Renal cortical epithelial cell (primary cell): ENCODE measurements at regions not wholly inside any gene's neighbourhood (a gene's known extent, or its start where the extent isn't known, plus 50 kb on each side); places are given as distances from the start of the nearest gene placed in this dataset.

Source experiments
- DNase-seq: peaks from one replicate; pipeline ENCODE4 v3.0.0-alpha.2; 2011; ENCODE audit warnings: low read depth

DNA sequence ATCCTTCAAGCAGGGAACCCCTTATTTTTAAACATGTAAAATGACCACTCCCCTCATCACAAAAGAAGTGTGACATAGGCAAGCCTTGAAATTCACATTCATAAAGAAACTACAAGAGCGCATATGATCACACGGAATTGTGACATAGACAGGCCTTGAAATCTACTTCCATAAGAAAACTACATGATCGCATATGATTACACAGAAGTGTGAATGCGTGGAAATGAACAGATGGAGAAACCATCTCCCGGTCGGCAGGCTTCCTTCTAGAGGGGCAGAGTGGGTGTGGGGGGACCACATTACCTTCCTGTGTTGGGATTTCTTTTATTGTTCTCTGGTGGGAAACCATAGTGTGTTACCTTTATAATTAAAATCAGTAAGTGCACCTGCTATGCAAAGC, 285.1 kb upstream of the ADARB2 start:
- DNase-seq = no peak

DNA sequence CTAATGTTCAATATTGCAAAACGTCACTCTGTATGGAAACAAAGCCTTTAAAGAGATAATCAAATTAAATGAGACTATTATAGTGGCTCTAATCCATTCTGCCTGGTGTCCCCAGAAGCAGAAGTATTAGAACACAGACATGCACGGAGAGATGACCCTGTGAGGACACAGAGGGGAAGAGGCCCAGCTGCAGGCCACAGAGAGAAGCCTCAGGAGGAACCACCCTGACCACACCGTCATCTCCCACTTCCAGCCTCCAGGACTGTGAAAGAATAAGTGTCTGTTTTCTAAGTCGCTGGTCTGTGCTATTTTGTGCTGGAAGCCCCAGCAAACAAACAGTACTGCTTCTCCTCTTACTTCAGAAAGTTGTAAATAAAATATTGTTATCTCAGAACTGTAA, 283.5 kb upstream of the ADARB2 start:
- no peak for DNase-seq

DNA sequence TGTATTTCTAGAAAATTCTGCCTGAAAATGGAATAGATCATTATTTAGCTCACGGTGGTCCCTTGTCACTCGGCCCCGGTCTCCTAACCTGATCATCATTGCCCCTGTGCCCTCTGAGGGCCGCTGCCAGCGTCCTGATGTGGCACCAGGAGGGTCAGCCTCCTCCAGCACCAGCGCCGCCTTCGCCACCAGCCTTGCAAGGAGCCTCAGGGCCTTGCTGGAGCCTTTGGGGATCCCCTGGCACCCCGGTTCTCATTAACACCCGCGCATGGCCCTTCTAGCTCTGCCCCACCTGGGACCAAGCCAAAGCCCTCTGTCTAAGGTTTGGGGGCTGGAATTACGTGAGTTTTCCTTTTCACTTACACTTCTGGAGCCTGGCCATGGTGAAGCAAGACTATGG, 282.5 kb upstream of the ADARB2 start:
- DNase-seq = no peak

DNA sequence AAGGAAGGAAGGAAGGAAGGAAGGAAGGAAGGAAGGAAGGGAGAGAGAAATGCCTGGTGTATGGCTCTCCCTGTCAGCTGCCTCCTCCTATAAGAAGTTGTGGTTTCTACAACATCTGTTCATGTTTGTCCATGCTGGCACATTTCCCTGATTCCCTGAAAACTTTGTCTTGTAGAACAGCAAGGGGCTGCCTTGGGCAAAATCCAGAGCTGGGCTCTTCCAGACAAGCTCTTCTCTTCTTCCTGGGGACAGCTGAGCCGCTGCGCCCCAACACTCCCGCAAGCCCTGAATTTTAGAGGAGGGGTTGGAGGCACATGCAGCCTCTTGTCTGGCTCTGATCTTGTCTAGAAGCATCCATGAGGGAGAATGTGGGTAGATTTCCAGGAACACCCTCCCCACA, 282.0 kb upstream of the ADARB2 start:
- no peak for DNase-seq

DNA sequence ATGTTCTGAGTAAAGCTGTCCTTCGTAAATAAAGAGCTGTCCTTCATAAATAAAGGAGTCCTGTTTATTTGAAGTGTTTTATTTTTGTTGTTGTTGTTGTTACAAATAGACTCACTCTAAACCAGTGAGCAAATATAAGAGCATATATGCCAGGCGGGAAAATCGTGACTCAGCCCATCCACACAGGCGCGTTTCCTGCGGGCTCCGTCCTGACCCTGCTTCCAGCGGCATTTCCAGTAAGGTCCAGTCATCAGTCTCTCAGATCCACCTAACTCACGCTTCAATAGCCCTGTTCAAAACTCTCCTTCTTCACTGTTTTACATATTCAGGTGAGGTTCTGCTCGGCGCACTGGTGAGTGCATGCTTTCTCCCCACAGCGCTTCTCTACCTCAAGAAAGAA, 277.2 kb upstream of the ADARB2 start:
- no peak for DNase-seq

DNA sequence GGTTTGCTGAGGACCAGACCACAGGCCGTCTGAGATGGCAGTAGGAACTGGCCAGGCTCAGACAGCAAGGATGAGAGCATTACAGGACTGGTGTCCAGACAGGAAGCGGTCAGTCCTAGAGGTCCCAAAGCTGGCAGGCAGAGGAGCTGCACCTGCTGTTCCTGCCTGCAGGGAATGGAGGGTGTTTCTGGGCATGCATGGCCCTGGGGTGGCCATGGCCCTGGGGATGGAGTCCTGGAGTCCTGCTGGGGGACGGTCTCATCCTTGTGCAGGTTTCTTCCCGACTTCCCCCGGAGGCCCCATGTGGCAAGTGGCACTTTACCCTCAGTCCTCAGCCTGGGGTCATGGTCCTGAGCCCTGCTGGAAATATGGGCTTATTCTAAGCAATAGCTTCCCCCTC, 274.9 kb upstream of the ADARB2 start:
- no peak for DNase-seq

DNA sequence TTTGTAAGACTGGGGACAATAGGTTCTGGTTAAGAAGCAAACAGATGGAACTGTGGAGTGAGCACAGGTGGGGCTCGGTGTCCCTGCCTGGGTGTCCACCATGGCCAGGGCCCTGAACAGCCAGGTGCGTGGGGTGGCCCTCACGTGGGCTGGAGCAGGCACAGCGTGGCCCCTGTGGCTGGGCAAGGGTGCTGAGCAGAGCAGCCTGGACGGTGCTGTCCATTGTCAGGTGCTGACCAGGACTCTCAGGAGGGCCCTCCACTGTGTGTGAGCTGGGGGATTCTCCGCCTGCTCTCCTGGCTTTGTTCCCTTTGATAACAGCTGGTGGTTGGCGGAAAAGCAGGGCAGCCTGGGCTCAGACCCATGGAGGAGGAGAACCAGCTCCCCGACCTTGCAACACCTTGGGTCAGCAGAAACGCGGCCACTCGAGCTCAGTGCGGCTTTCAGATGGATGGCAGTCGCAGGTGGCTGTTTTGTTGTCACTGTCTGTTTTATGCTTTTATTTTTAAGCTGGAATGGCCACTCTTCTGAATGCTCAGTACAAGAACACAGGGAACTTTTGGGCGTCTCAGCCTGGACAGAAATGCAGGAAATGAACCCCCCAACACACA, 273.9 kb upstream of the ADARB2 start:
- no peak for DNase-seq

DNA sequence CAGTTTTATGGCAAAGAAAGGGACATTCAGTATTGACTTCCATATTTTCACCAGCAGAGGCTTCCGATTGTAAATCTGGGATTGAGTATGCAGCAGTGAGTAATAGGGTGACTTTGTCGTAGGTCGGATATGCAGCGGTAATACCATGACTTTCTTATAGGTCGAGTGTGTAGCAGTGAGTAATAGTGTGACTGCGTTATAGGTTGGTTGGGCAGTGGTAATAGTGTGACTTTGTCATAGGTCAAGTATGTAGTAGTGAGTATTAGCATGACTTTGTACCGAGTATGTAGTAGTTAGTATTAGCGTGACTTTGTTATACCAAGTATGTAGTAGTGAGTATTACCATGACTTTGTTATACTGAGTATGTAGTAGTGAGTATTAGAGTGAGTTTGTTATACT, 268.2 kb upstream of the ADARB2 start:
- DNase-seq = no peak

DNA sequence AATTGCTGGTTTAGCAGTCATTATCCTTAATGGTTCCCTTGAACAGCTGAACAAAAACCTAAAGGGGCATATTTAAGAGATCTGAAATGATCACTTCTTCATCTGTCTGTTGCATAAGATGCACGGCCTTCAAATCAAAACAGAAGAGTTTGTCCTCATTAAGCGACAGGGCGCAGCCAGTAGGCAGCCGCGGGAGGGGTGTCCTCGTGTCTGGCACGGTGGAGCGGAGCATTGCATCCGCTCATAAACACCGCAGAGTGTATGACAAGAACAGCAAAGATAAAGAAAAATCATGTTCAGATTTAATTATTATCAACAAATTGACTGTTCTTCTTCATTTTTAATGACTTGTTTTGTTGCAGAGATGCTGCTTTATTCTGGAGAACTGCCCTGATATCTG, 255.6 kb upstream of the ADARB2 start:
- DNase-seq = no peak

DNA sequence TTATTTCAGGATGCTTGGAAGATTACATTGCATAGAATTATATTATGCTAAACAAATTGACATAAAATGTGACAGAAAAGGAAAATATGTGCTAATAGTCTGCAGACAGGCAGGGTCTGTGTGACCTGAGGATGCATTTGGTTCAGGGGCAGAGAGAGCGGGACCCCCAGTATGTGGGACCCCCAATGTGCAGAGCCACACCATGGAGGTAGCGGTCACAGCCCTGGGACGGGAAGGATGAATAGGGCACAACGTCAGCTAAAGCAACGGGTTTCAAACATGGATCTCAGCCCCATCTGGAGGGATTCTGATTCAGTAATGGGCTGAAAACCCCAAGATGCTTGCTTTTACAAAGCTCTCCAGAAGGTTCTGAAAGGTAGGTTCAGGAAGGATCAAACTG, 251.8 kb upstream of the ADARB2 start:
- DNase-seq = no peak

DNA sequence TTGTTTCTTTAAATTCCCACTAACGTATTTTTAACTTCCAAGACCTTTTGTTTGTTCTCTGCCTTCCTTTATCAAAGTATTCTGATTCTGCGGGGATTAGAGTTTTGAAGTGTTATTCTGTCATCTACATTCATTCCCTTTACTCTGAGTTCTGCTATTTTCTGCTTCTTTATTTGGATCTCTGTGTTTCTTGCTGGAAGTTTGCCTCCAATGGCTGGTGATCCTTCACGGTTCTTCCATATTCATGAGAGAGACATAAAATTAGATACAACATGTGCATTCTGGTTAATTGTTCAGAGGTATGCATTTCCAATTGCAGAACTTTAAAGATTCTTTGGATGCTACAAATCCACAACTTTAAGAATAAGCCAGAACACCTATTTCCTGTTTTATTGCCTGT, 244.7 kb upstream of the ADARB2 start:
- no peak for DNase-seq

DNA sequence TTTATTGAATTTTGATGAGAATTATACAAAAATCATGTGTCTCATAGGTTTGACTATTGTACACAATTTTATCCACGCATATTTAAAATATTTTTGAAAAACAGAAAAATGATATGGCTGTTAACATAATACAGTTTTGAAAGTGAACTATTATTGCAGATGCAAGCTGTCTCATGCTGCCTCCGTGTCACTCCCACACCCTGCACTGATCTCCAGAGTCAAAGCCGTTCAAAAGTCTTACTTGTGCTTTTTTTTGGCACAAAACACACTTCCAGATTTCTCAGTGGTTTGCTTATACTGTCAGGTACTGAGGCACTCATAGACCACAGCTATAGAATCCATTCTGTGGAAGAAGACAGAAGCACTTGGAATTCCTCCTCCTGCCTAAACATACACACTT, 243.1 kb upstream of the ADARB2 start:
- no peak for DNase-seq

DNA sequence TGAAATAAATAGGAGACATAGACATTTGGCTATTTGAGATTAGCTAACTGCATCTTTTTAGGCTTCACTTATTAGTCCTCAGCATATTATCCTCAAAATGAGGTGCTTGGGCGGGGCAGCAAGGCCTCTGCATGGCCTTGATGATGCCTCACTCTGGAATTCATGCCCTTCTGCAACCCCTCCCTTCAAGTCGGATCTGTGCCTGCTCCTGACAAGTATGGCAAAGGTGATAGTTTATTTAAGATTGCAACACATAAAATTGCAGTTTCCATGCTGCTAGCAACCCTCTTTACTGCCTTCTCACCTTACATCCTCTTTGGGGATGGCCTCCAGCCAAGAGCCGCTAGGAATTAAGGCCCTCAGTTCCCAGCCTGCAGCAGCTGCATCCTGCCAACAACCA, 241.3 kb upstream of the ADARB2 start:
- no peak for DNase-seq

DNA sequence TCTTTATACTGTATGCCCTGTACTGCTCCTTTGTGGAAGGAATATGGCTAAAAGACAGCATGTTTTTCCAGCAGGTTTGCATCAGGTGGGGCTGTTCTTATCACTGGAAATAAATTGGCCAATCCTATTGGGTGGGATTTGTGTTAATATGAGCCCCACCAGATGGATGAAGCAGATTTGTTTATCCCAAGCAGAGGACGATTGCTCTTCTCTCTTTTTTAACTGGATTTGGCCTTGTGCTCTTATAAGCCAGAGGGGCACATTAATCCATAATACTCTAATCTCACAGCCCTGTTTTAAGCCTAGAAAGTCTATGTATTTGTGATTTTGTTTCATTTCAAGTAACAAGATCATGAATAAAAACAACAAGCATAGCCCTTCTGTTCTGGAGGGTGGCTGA, 240.1 kb upstream of the ADARB2 start:
- DNase-seq = no peak

DNA sequence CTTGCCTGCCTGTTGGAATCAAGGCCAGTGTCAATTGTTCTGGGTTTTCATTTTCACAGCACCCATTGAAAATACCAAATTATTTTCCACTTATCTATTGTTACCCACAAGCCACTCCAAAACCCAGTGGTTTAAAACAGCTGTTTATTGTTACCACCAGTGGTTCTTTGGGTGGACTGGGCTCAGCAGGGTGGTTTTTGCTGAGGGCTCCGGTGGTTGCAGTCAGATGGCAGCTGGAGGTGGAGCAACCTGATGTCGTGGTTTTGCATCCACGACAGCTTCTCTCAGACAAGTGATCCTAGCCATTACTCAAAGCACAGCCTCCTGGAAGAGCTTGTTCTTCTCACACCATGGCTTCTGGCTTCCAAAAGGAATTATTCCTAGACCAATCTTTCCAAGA, 235.1 kb upstream of the ADARB2 start:
- DNase-seq = no peak

DNA sequence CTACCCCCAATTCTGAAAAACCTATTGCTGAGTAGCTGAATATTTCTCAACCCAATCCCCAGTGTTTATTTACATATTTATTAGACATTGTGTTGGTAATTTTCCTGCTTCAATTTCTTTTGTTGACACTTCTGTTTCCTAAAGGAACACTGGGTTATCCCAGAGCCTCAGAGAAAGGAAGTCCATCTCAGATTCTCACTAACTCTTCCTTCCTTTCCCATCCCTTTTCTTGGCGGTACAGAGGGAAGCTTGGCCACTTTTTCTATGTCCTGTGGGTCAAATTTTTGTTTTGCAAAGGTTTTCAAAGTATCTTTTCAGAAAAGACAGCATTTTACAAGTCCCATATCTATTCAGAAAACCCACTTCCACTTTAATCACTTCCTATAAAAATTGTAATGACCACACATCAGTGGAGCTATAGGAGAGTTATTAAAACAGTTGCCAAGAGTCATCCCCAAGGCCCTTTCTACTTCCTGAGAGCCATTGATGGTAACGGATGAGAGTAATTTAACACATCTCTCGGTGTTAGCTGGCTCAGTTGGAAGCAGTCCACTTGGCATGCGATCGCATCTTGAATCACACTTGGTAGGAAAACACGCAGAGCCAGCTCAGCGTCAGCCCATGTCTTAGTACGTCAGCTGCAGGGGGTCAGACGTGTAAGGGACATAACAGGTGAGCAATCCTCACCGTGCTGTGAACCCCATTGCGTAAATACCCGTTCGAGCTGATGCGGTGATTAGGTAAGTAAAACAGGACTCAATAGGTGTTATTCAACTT, 231.1 kb upstream of the ADARB2 start:
- no peak for DNase-seq

DNA sequence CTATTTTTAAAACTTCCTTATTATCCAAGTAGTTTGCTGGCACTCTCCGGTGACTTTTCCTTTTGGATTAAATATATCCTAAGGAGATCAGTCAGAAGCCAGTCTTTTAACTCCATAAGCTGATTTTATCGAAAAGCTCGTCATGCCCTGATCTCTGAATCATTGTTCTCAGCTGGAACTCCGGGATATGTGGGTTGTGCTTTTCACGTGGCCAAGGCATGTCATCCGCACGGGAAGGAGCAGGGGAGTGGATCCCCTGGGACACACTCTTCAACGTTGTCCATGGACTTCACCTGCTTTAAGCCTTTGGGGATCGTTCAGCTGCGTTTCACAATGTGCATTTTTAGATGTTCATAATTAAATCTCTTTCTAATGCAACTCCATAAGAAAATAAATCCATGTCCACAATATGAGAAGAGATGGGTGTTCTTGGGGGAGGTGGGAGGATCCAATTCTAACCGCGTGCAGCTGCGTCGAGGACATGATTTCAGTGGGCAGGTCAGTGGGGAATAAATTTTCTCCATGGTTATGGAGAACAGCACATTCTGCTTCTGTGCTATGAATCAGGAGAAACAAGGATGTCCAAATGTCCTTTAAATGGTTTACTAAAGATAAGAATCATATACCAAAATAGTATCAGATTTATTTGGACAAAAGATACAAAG, 229.5 kb upstream of the ADARB2 start:
- DNase-seq = no peak

DNA sequence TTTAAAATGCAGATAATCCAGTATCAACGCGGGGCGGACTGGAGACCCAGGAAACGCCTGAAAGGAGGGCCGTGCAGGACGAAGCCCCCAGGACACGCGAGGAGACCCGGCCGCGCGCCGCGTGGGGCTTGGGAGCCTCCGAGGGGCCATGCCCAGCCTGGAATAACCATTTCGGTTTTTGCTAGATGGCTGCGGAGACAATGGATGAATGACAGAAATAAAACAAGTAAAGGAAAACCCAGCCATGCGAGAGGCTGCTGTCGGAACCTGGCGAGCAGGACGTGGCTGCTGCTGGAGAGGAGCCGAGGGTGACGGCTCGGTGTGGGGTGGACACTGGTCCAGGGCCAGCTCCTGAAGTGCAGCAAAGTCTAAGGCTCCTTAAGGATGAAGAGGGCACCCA, 227.2 kb upstream of the ADARB2 start:
- no peak for DNase-seq

DNA sequence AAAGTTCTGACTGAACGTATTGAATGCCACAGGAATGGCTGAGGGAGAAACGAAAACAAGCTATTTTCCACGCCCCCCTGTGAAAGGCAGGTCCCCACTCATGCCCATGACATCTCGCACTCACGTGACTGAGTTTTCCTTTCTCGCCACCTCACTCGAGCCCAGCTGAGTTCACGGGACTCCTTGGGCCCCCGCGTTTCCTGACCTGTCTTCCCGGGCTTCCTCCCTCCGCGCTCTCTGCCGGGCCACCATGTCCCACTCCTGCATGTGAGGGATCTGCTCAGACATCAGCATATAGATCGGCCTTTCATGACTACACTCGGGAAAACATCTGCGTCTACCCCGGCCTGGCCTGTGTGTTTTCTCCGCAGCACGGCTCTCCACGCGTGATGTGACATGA, 226.0 kb upstream of the ADARB2 start:
- no peak for DNase-seq

DNA sequence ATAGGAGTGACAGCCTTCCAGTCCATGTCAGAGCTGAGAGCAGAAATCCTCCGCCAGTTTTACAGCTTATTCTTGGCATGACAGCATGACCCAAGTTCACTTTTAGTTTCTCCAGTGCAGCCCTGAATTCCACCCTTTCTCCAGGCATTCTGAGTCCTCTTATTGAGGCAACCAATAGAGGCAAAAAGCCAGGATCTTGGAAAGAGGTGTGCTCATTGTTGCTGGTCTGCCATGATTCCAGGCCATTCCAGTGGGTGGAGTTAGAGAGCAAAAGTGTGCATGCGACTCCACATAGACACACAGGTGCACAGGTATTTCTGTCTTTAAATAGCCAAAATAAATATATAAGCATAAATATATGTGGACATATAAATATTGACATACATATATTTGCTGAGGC, 224.7 kb upstream of the ADARB2 start:
- no peak for DNase-seq

DNA sequence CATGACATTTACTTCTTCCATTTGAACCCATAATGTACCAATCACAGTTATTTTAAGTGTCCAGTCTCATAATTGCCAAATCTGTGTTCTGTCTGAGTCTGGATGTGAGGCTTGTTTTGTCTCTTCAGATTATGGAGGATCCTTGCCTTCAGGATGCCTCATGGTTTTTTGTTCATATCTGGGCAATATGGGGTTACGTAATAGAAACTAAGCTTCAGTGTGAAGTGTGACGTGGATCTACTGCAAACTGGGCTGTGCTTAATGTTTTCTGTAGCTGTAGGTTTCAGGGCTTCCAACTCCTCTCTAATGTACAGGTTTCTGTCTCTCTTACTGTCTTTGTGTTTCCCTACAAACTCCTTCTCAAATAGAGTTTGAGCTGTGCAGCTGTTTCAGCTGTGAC, 223.7 kb upstream of the ADARB2 start:
- no peak for DNase-seq

DNA sequence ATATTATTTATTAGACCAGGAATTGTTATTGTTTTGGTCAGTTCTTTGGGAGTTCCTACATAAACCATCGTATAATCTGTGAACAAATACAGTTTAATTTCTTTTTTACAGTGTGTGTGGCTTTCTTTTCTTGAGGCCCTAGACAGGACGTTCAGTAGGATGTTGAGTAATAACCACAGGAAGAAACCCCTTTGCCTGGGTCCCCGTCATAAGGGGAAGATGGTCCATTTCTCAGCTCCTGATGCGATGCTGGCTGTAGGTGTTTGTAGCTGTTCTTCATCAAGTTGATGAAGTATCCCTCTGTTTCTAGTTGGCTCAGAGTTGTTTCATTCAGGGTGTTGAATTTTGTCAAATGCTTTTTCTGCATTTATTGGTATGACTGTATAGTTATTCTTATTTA, 219.7 kb upstream of the ADARB2 start:
- DNase-seq = no peak

DNA sequence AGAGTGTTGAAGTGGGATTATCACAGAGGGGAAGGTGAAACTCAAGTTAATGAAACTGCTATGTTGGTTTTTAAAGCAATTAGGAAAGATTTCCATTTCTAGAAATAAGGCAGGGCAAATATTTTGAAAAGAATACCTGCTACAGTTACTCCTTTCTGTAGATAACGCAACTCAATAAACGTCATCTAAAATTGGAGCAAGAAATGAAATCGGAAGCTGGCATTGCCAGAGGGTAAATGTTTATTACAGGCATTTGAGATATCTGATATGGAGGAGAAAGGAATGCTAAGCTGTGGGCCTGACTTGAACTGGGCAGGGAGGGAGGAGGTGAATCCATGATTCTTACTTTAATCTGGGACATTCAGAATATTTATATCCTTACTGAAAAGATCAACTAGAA, 217.0 kb upstream of the ADARB2 start:
- DNase-seq = no peak
